ENCODE measurements at regions not wholly inside any gene's neighbourhood (a gene's known extent, or its start where the extent isn't known, plus 50 kb on each side); places are given as distances from the start of the nearest gene placed in this dataset.
A peak's percentile ranks its signal among the peaks of the same experiment; 100 is the strongest.

- peak; percentile 70 for TF ChIP-seq ATF3 (IDR thresholded peaks at IDR 0.05)
- no peak for TF ChIP-seq ATF3 (CRISPR knock-in tag; conservative IDR thresholded peaks at IDR 0.05)
- no peak for TF ChIP-seq ZNF224 (CRISPR knock-in tag; IDR thresholded peaks at IDR 0.05)
- no peak for TF ChIP-seq ARNT (IDR thresholded peaks at IDR 0.05)
- 0 out of 2 replicates have a peak, but pooled peaks have one; percentile 34 for TF ChIP-seq MYC (IDR thresholded peaks at IDR 0.05; ENCODE audit: low read depth, low read length)
- no peak for TF ChIP-seq MYC (CRISPR knock-in tag; IDR thresholded peaks at IDR 0.05; ENCODE audit: borderline replicate concordance, low read depth)
- TF ChIP-seq TGIF2 (CRISPR knock-in tag; IDR thresholded peaks at IDR 0.05) = no peak
- TF ChIP-seq SNAPC5 (CRISPR knock-in tag; IDR thresholded peaks at IDR 0.05) = no peak
These were observed 61.8 kb downstream of the CTSL start (continued) for GRCh38 chr9:87787735-87788134.

- BruUV-seq (replicated peaks) = no TSS peak
- Histone ChIP-seq H3K27me3 (ENCODE audit: control insufficient read depth in 2 of 2, insufficient read depth in 2 of 2, low read length in 2 of 2) (no peaks in the 10 kb centered on the region), H4K20me1 (replicated peaks; ENCODE audit: control insufficient read depth, insufficient read depth, low read length) (no peaks in the 10 kb centered on the region), H3K4me1 (replicated peaks in 1 of 2; ENCODE audit: control insufficient read depth in 2 of 2, insufficient read depth in 2 of 2, low read length in 2 of 2) (peaks cover 19 to 66% of the 10 kb centered on the region in 2 experiments; a peak in 4 of 5 replicates), H2AFZ (ENCODE audit: low read depth, low read length) (peak overlapping the region; percentile 73), H3K9ac (ENCODE audit: insufficient read depth in 1 of 2, low read depth in 2 of 2, low read length in 2 of 2) (peak overlapping the region in 1 of 2 experiments; percentile 74; a peak in 2 of 4 replicates), H3K27ac (ENCODE audit: extremely low read depth, low read depth, low read length) (peak overlapping the region; percentile 88), H3K9me1 (ENCODE audit: control insufficient read depth, insufficient read depth, low read length) (no peaks in the 10 kb centered on the region), H3K4me2 (ENCODE audit: insufficient read depth, low read length) (peak overlapping the region; percentile 64), H3K4me3 (no peak overlapping the region; the same call in 1 of the 2 replicates), H3K9me3 (replicated peaks; ENCODE audit: control insufficient read depth, insufficient read depth, low read depth, low read length) (no peaks in the 10 kb centered on the region), H3K79me2 (ENCODE audit: control insufficient read depth, insufficient read depth, low read length) (no peaks in the 10 kb centered on the region), H3K36me3 (ENCODE audit: control insufficient read depth, insufficient read depth, low read length) (no peaks in the 10 kb centered on the region)
- FAIRE-seq (peak; percentile 99), ATAC-seq (peak; percentile 96), DNase-seq (ENCODE audit: extremely low read depth in 1 of 4, low spot score in 3 of 4) (peak; percentile 79 to 94 (median 83))
- whole genome bisulfite sequencing (ENCODE audit: insufficient coverage, low coverage, missing lambda C conversion rate) = 0% methylated on average over 6 of the region's 6 CpGs
- ChIA-PET CTCF (ENCODE audit: low intra/inter-chr PET ratio) (no interaction called here), POLR2A (interaction anchor here (0.6 to 2.4 kb wide), 10 partner anchors 9 to 233 kb away, joined by 3 to 9 read pairs (median 3); partner anchors contain the start of gene CTSL)
- in situ Hi-C loops (cut with MboI) (no loop called here), intact Hi-C loops (cut with micrococcal nuclease) (loop anchor here (1.0 kb wide), 1 partner anchor 17 kb away; no protein-coding TSS in a partner anchor)
- TF ChIP-seq FOXK2 (conservative IDR thresholded peaks at IDR 0.05 in 1 of 2, IDR thresholded peaks at IDR 0.05 in 1 of 2; ENCODE audit: low read depth in 2 of 2) (peak in 1 of 2 experiments; percentile 42; a peak in 2 of 4 replicates), HNRNPL (IDR thresholded peaks at IDR 0.05; ENCODE audit: low read depth, low read length) (0 out of 2 replicates have a peak, but pooled peaks have one; percentile 30), ZNF644 (tag; IDR thresholded peaks at IDR 0.05; ENCODE audit: low read depth) (peak; percentile 57; the same call in 1 of the 2 replicates), MITF (IDR thresholded peaks at IDR 0.05) (peak; percentile 84), RBBP5 (IDR thresholded peaks at IDR 0.05; ENCODE audit: borderline replicate concordance, insufficient read depth, low read length, poor library complexity, severe bottlenecking) (peak; percentile 39), CBX2 (IDR thresholded peaks at IDR 0.05; ENCODE audit: insufficient read depth, low read length, poor library complexity, severe bottlenecking) (no peak), ARID2 (IDR thresholded peaks at IDR 0.05) (no peak), POLR2B (IDR thresholded peaks at IDR 0.05; ENCODE audit: low read depth, partially characterized antibody) (no peak), ELK3 (CRISPR knock-in tag; IDR thresholded peaks at IDR 0.05) (no peak), ESRRB (CRISPR knock-in tag; IDR thresholded peaks at IDR 0.05; ENCODE audit: borderline replicate concordance) (no peak), CTBP1 (IDR thresholded peaks at IDR 0.05; ENCODE audit: borderline replicate concordance) (peak; percentile 76)
These were observed 66.9 kb downstream of the CTSL start for GRCh38 chr9:87792831-87793288.
